Transverse colon (tissue), 3 donors: ENCODE measurements at regions not wholly inside any gene's neighbourhood (a gene's known extent, or its start where the extent isn't known, plus 50 kb on each side); places are given as distances from the start of the nearest gene placed in this dataset.

Experiments used
- POLR2A ChIP-seq: fragments of 450-650 bp; IDR thresholded peaks from one replicate; pipeline ENCODE4 v1.6.1; 2016; ENCODE audit warnings: antibody characterized with exemption, mild to moderate bottlenecking, moderate library complexity
- TF ChIP-seq, protein P1 (sequence below), 5 experiments: fragments of 200-600 bp in 3 of 5; fragments of 450-650 bp in 2 of 5; sonication (generic) in 3 of 5; IDR thresholded peaks; 1 replicate in 2 of 5; 2 replicates in 3 of 5; pipeline ENCODE4 v1.5.1; 2016 to 2017; ENCODE audit warnings: antibody characterized with exemption in 5 of 5, inconsistent platforms in 3 of 5, mild to moderate bottlenecking in 2 of 5, moderate library complexity in 1 of 5

DNA sequence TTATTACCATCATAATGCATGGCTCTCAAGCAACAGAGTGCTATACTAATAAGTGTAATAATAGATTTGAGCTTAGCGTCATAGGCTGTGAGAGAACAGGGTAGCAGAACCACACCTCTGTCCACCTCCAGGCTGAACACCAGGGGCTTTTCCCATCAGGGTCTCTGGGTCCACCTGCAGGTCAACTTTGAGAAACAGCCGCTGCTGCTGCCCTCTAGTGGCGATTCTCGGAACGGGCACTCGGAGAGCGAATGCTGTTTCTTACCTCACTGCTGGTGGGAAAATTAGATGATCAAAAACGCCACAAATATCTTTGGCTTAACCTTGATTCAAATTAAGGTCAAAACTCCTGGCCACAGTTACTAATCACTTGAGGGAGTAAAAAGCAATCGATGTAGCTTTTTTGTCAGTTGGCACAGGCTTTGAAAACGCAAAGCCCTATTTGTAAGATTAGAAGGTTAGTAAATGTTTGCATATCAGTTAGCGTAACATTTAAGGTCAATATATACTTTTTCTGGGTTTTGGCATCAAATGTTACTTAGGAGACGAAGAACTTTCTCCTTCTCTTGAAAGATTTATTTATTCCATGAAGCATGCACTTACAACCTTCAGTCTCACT lies 127.9 kb upstream of the TMEM132D start:
- TF ChIP-seq, protein P1, sequence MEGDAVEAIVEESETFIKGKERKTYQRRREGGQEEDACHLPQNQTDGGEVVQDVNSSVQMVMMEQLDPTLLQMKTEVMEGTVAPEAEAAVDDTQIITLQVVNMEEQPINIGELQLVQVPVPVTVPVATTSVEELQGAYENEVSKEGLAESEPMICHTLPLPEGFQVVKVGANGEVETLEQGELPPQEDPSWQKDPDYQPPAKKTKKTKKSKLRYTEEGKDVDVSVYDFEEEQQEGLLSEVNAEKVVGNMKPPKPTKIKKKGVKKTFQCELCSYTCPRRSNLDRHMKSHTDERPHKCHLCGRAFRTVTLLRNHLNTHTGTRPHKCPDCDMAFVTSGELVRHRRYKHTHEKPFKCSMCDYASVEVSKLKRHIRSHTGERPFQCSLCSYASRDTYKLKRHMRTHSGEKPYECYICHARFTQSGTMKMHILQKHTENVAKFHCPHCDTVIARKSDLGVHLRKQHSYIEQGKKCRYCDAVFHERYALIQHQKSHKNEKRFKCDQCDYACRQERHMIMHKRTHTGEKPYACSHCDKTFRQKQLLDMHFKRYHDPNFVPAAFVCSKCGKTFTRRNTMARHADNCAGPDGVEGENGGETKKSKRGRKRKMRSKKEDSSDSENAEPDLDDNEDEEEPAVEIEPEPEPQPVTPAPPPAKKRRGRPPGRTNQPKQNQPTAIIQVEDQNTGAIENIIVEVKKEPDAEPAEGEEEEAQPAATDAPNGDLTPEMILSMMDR (IDR thresholded peaks at IDR 0.05): peak; percentile 49 to 84 (median 68)
- no peak for TF ChIP-seq POLR2A
